ENCODE measurements at regions not wholly inside any gene's neighbourhood (a gene's known extent, or its start where the extent isn't known, plus 50 kb on each side); places are given as distances from the start of the nearest gene placed in this dataset.

- no peak for DNase-seq (ENCODE audit: low read depth)
- H3K4me3 ChIP-seq (ENCODE audit: low read depth, low read length) = no peak overlapping the region
- no peak for TF ChIP-seq CTCF (conservative IDR thresholded peaks at IDR 0.05; ENCODE audit: low read depth, low read length)
Measured at GRCh38 chr15:69991551-69991980, 106.2 kb downstream of the TLE3 start.

- no peak overlapping the region for H3K4me3 ChIP-seq (ENCODE audit: low read depth, low read length)
- TF ChIP-seq CTCF (conservative IDR thresholded peaks at IDR 0.05; ENCODE audit: low read depth, low read length) = no peak
- DNase-seq (ENCODE audit: low read depth) = no peak
Measured at GRCh38 chr15:69992348-69992747, 105.4 kb downstream of the TLE3 start.

DNA sequence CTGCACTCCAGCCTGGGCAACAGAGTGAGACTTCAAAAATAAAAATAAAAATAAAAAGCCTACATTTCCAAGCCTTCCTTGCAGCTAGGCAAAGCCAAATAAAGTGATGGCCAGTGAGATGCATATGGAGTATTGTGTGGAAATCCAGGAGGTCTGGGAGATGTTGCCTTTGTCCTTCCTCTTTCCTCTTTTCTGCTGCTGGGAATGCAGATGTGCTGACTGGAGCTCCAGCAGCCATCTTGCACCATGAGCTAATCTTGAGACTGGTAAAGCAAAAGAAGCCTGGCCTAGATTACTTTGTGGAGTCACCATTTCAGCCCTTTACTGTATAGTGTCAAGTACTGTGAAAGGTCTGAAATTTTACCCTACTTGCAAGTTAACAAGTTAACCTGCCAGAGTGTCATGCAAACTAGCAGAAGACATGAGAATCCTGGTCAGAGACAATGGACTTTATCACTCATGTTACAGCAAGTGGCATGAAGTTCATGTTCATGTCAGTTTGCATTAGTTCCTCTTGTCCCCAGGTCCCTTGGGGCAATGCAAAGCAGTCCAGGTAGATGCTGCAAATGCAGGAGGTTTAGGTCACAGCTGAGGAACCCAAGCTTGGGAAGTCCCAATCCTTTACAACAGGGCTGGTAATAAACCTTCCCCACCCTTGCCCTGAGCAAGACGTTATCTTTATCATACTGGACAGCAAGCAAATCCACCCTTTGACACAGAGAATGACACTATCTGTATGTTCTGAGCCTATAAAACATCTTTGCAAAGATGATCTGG is 103.1 kb downstream of the TLE3 start:
- TF ChIP-seq CTCF (conservative IDR thresholded peaks at IDR 0.05; ENCODE audit: low read depth, low read length) = no peak
- no peak overlapping the region for H3K4me3 ChIP-seq (ENCODE audit: low read depth, low read length)
- no peak for DNase-seq (ENCODE audit: low read depth)

GRCh38 chr15:69996321-69997160 is 101.2 kb downstream of the TLE3 start:
- H3K4me3 ChIP-seq (ENCODE audit: low read depth, low read length) = no peak overlapping the region
- no peak for TF ChIP-seq CTCF (conservative IDR thresholded peaks at IDR 0.05; ENCODE audit: low read depth, low read length)
- DNase-seq (ENCODE audit: low read depth) = no peak

- TF ChIP-seq CTCF (conservative IDR thresholded peaks at IDR 0.05; ENCODE audit: low read depth, low read length) = no peak
- H3K4me3 ChIP-seq (ENCODE audit: low read depth, low read length) = no peak overlapping the region
- DNase-seq (ENCODE audit: low read depth) = no peak
Measured at GRCh38 chr15:69997161-69997485, 100.6 kb downstream of the TLE3 start.

All from epithelial cell of proximal tubule (primary cell).